A549 (cell line): ENCODE measurements at regions not wholly inside any gene's neighbourhood (a gene's known extent, or its start where the extent isn't known, plus 50 kb on each side); places are given as distances from the start of the nearest gene placed in this dataset.

Experiments
- BHLHE40 ChIP-seq: IDR thresholded peaks from 2 replicates; pipeline ENCODE4 v1.6.1; 2012; ENCODE audit warnings: low read depth, low read length, inconsistent platforms
- CBX8 ChIP-seq: fragments of 200-600 bp; sonication (generic); IDR thresholded peaks from 2 replicates; pipeline ENCODE4 v1.6.1; 2016
- EP300 ChIP-seq, 2 experiments: fragments of >200 bp; sonication (Bioruptor Twin); formaldehyde crosslinking; IDR thresholded peaks; 2 replicates in 1 of 2; 3 replicates in 1 of 2; pipeline ENCODE4 v1.6.1; 2016 to 2017
- HMGXB4 ChIP-seq: fragments of 250-450 bp; sonication (Bioruptor Pico); IDR thresholded peaks from 2 replicates; pipeline ENCODE4 v1.5.0; 2021; ENCODE audit warnings: mild to moderate bottlenecking, moderate library complexity, borderline replicate concordance
- HOXA7 ChIP-seq: fragments of 250-450 bp; sonication (Bioruptor Pico); IDR thresholded peaks from 2 replicates; pipeline ENCODE4 v1.5.0; 2020; ENCODE audit warnings: mild to moderate bottlenecking, moderate library complexity
- HOXB13 ChIP-seq: fragments of 250-450 bp; sonication (Bioruptor Pico); IDR thresholded peaks from 2 replicates; pipeline ENCODE4 v1.5.0; 2020; ENCODE audit warnings: low read depth, mild to moderate bottlenecking, moderate library complexity
- NPAS2 ChIP-seq: fragments of 250-450 bp; sonication (Bioruptor Pico); IDR thresholded peaks from 2 replicates; pipeline ENCODE4 v1.8.0; 2022; ENCODE audit warnings: mild to moderate bottlenecking, moderate library complexity, borderline replicate concordance
- POLR2A ChIP-seq: IDR thresholded peaks from 2 replicates; pipeline ENCODE4 v1.6.1; 2012; ENCODE audit warnings: mild to moderate bottlenecking, low read length
- RCOR1 ChIP-seq: fragments of 150-350 bp; IDR thresholded peaks from 2 replicates; pipeline ENCODE4 v1.6.1; 2014; ENCODE audit warnings: antibody characterized with exemption, low read length, low read depth
- RFX5 ChIP-seq: fragments of 450-650 bp; IDR thresholded peaks from 2 replicates; pipeline ENCODE4 v1.7.1; 2014; ENCODE audit warnings: antibody characterized with exemption, mild to moderate bottlenecking, moderate library complexity
- RNF2 ChIP-seq: fragments of 200-600 bp; sonication (generic); IDR thresholded peaks from 2 replicates; pipeline ENCODE4 v1.6.1; 2016; ENCODE audit warnings: low read depth, mild to moderate bottlenecking, antibody characterized with exemption, moderate library complexity, borderline replicate concordance
- TF ChIP-seq, protein P1 (sequence below): fragments of >200 bp; sonication (Bioruptor Twin); formaldehyde crosslinking; IDR thresholded peaks from 3 replicates; pipeline ENCODE4 v1.5.1; 2016
- TF ChIP-seq, protein P2 (sequence below): IDR thresholded peaks from 2 replicates; pipeline ENCODE4 v1.6.1; 2012

DNA sequence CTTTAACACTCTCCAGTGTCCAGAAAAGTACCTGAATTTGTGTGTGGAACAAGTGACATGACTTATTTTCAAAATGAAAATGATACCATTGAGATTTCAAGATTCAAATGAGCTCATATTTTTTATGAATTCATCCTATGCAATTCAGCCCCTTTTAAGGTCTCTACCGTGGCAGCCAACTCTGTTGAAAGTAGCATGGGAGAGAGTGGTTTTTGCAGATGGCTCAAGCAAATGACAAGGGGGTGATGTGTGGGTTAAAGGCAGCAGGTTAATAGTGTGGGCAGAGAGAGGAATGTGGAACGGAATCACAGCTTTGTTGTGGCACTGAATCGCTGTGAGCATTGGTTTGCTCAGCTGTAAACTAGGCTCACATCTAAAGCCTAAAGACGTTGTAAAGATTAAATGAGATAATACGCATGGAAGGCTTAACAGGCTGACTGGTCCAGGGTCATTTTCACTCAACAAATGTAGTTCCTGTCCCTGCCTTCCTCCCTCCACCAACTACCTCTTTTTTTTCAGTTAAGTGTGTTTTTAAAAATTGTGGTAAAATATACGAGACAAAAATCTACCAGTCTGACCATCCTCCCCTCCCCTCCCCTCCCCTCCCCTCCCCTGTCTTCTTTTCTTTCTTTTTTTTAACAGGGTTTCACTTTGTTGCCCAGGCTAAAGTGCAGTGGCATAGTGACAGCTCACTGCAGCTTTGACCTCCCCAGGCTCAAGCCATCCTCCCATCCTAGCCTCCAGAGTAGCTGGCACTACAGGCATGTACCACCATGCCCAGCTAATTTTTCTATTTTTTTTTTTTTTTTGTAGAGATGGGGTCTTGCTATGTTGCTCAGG lies 114.7 kb upstream of the ZNF217 start:
- TF ChIP-seq RFX5, result no peak
- TF ChIP-seq POLR2A, result no peak
- no peak for TF ChIP-seq RNF2
- TF ChIP-seq, protein P1, sequence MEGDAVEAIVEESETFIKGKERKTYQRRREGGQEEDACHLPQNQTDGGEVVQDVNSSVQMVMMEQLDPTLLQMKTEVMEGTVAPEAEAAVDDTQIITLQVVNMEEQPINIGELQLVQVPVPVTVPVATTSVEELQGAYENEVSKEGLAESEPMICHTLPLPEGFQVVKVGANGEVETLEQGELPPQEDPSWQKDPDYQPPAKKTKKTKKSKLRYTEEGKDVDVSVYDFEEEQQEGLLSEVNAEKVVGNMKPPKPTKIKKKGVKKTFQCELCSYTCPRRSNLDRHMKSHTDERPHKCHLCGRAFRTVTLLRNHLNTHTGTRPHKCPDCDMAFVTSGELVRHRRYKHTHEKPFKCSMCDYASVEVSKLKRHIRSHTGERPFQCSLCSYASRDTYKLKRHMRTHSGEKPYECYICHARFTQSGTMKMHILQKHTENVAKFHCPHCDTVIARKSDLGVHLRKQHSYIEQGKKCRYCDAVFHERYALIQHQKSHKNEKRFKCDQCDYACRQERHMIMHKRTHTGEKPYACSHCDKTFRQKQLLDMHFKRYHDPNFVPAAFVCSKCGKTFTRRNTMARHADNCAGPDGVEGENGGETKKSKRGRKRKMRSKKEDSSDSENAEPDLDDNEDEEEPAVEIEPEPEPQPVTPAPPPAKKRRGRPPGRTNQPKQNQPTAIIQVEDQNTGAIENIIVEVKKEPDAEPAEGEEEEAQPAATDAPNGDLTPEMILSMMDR, result no peak
- no peak for TF ChIP-seq CBX8
- no peak for TF ChIP-seq HOXA7 (CRISPR knock-in tag)
- TF ChIP-seq NPAS2, result no peak
- no peak for TF ChIP-seq RCOR1
- TF ChIP-seq EP300 (IDR thresholded peaks at IDR 0.05), result no peak
- no peak for TF ChIP-seq HMGXB4
- no peak for TF ChIP-seq HOXB13 (CRISPR knock-in tag)
- TF ChIP-seq BHLHE40, result no peak
- TF ChIP-seq, protein P2, sequence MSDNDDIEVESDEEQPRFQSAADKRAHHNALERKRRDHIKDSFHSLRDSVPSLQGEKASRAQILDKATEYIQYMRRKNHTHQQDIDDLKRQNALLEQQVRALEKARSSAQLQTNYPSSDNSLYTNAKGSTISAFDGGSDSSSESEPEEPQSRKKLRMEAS, result no peak
